RKO (cell line): ENCODE measurements at regions not wholly inside any gene's neighbourhood (a gene's known extent, or its start where the extent isn't known, plus 50 kb on each side); places are given as distances from the start of the nearest gene placed in this dataset.
"Not testable (repeated sequence)": the region's sequence is repeated elsewhere in the genome, so short reads cannot be mapped to it uniquely, and the experiment has no call there.

Experiments used
- DNase-seq: peaks from one replicate; pipeline ENCODE4 v3.0.0-alpha.2; 2016; ENCODE audit warnings: low spot score

DNA sequence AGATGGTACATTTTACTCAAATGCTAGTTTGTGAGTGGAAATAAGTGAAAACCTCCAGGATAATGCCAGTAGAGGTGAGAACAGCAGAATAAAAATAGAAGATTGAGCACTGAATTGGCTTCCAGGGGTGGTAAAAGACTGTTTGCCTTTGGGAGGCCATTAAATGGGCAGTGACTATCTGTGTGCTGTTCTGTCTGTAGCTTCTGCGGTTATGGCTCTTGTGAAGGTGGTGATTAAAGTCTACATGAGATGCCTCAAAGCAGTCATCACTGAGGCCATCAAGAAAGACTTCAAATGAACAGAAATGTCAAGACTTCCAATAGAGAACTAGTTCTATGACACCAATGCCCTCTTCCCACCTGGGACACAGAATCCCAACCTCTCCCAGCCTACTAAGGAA, 108.8 kb downstream of the EFHB start:
- no peak for DNase-seq

DNA sequence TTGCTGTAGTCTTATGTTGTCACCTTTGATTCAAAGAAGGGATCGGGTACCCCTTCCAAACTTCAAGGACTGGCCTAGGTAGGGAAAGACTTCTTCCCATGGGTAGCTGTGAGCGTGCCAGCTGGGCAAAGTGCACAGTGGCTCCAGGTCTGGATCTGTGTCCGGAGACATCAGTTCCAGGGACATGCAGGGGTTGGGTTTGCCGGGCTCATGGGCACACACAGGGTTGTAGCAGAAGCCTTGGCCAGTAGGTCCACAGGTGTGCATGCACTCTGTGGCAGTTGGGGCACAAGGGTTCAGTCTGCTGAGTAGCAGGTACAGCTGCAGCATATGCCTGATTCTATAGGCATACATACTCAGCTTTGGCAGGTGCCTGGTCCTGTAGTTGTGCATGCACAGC, 111.2 kb downstream of the EFHB start:
- no peak for DNase-seq

DNA sequence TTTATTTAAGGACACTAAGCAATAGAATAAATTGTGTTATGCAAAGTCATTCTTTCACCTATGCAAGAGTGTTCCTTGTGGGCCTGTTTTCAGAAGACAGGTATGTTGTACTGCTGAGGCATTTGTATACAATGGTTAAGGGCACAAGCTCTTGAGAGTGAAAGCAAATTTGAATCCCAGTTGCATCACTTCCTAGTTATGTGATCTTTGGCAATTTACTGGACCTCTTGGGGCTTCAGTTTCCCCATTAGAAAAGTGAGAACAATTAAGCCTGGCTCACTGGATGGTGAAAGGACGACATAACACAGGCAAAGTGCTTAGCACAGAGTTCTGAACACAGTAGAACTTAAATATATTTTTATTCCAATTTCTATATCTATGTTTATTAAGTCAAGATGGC, 117.4 kb downstream of the EFHB start:
- DNase-seq, result no peak

DNA sequence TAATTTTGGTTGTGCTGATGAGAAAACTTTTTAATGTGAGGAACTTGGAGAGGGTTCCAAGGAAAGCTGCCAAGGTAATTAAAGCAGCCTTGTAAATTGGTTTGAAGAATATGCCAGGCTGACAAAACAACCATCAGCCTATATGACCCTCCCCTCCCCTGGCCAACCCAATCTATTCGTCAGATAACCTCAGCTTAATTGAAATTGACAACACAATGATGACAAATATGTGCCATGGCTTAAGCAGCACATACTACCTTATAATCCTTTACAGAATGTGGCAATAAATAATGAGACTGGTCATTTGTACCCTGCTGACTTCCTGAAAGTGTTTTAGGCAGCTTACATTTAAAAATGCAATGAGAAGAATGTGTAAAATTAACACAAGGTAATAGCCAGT, 118.2 kb downstream of the EFHB start:
- no peak for DNase-seq

DNA sequence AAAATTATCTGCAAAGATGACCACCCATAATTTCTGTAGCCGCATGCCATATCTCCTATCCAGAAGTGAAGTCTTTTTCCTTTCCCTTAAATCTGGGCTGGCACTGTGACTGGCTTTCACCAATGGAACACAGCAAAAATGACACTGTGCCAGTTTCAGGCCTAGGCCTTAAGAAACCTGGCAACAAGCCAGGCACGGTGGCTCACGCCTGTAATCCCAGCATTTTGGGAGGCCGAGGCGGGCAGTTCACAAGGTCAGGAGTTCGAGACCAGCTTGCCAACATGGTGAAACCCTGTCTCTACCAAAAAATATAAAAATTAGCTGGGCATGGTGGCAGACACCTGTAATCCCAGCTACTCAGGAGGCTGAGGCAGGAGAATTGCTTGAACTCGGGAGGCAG, 120.3 kb downstream of the EFHB start:
- not testable (repeated sequence) for DNase-seq

DNA sequence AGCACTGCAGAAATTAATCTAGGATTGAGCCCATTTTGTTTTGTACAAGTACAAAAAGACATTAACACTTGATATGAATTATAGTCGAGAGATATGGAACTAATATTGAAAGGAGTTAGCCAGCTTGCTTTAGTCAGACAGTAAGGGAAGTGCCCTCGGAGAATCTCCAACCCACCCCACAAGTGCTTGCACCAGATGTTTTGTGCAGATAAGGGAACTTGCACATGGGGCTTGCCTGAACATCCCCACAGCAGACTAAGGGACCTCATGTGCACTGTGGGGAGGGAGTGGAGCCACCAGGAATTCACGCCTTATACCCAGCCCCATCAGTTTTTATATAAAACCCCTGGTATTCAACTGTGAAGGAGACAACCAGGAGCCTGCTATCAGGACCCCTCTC, 122.3 kb downstream of the EFHB start:
- DNase-seq, result no peak

DNA sequence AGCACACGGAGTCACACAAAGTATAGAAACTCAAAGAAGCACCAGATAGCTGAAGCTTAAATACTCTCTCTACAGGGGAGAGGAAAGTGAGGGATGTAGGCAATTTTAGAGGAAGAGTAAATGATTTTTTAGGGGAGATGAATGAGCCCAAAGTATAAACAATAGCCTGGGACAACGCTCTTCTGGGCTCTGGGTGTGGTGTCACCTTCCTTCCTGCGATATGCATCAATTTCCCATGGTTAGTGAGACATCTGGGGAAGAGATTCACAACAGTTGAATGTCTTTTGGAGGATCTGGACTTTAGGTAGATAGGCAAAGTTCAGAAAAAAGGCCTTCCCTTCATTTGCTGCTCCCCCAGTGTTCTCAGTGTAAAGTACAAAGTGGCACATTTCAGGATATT, 125.2 kb downstream of the EFHB start:
- no peak for DNase-seq

DNA sequence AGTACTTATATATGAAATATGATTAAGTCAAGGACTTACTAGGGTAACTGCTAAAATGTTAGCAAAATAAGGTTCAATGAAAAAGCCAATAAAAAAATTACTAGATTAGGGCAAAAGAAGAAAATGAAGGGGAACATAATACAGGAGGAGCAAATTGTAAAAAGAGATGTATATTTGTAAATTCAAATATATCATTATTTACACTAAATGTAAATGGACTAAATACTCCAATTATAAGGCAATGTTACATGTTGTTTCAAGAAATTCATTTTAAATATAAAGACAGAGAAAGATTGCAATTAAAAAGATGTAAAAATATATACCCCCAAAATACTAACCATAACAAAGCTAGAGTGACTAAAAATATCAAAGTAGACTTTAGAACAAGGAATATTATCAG, 134.1 kb downstream of the EFHB start:
- no peak for DNase-seq

DNA sequence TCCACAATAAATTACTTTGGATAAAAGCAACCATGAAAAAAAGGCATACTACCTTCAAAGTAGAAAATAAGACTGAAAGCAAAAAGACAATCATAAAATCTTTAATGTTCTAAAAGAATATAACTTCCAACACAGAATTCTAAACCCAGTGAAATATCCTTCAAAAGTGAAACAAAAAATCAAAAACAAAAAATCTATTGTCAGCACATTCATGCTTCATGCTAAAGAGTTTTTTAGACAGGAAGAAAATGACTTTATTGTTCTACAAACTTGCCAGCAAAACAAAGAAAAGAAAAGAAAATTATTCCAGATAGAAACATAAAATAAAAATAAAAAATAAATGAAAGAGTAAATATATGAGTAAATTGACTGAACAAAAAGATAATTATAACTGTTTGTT, 134.9 kb downstream of the EFHB start:
- DNase-seq, result no peak

DNA sequence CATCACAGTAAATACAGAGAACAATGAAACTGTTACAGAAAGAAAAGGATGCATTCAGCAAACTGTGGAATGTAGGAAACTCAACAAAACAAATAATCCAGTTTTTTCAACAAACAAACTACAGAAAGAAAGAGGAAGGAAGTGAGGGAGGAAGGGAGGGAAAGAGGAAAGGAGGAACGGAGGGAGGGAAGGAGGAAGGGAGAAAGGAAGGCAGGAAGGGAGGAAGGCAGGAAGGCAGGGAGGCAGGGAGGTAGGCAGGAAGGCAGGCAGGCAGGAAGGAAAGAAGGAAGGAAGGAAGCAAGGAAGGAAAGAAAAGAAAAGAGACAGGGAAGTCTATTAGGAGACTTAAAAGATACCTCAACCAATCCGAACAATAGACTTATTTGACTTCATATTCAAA, 135.7 kb downstream of the EFHB start:
- no peak for DNase-seq

DNA sequence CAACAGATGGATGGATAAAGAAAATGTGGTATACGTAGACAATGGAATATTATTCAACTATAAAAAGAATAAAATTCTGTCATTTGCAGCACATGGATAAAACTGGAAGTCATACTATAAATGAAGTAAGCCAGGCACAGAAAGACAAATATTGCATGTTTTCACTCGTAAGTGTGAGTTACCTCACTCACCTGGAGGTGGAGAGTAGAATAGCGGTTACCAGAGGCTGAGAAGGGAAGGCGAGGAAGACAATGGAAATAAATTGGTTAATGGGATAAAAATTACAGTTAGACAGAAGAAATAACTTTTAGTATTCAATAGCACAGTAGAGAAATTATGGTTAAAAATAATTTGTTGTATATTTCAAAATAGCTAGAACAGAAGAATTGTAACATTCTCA, 141.6 kb downstream of the EFHB start:
- DNase-seq, result no peak

DNA sequence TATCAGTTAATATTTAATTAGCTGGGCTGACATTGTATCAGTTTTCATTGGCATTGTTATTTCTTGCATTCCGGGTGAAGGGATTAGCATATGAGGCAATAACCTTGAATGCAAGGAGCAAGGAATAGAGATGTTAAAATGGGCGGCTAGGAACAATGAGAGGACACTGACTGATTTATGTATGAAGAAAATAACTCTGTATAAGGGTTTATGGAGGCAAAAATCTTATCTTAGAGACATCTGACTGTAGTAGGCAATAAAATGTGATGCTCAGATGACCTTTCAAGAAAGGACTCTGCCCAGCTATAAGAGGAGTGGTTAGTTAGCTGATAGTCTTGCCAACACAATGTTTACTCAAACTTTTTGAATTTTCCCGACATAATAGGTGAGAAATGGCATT, 158.3 kb downstream of the EFHB start:
- no peak for DNase-seq

DNA sequence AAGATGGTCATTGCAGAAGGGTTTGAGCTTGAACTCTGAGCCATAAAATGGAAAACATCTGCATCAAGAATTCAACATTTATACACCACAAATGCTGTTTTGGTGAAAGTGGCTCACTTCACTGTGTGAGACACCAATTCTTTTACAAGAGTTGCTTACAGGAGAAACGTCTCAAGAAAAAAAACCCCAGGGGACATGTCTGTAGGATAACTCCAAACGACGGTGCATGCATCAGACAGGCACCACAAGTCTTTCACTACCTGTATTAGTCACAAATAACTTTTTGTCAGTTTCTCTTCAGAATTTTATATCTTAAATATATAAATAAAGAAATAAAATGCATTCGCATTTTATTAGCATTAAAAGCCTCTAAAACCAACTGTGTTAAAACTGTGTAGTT, 164.3 kb downstream of the EFHB start:
- no peak for DNase-seq

DNA sequence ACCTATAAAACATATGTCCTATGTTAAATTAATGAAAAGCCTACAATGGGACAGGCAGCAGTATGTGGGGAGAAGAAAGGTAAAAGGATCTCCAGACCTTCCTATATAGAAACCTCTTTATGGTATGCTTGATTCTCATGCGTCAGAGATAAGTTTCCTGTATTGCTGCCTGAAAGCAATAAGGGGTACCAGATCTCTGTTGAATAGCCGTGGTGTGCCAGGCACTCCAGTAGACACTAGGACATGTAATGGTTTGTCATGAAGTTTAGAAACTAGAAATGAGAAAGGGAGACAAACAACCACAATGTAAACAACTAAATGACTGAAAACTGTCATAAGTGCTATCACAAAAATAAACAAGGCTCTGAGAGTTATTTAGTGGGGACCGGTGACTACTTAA, 168.1 kb downstream of the EFHB start:
- no peak for DNase-seq

DNA sequence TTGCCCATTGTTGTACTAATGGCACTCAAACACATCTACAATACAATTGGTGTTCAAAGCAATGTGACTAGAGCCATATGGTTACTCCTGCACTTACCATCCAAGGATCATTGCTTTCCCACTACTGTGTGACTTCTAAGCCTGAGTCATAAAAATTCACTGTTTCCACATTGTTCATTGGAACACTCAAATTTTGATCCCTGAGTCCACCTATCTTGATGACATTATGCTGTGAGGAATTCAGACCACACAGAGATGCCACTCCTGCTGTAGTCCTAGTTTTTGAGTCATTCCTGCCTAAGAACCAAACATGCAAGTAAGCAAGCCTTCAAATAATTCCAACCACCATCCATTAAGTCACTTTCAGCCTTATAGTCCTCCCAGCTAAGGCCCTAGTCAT, 176.2 kb downstream of the EFHB start:
- DNase-seq, result peak; percentile 12

DNA sequence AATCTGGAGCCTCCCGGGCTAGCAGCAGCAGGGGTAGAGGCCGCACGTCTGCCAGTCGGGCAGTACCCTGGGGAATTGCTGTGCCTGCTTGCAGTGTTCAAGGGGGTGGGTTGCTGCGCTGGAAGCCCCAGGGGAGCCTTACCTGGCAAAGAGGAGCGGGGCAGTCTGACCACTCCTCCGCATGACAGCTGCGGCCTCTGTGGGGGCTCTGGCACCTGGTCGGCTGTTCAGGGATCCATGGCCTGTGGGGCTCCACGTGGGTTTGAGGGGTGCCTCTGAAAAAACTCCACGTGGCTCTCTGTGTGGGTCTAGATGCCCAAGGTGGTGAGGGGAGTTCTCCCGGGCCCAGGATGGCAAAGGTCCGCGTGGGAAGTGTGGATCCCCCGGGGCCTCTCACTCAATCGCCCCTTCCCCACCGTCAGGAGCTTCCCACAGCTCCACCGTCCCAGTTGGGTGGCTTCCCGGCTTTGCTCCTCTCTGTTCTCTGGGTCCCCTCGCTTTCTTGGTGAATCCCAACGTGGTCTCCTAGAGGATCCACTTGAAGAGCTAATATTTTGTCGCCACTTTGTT, 184.5 kb downstream of the EFHB start:
- DNase-seq, result no peak

DNA sequence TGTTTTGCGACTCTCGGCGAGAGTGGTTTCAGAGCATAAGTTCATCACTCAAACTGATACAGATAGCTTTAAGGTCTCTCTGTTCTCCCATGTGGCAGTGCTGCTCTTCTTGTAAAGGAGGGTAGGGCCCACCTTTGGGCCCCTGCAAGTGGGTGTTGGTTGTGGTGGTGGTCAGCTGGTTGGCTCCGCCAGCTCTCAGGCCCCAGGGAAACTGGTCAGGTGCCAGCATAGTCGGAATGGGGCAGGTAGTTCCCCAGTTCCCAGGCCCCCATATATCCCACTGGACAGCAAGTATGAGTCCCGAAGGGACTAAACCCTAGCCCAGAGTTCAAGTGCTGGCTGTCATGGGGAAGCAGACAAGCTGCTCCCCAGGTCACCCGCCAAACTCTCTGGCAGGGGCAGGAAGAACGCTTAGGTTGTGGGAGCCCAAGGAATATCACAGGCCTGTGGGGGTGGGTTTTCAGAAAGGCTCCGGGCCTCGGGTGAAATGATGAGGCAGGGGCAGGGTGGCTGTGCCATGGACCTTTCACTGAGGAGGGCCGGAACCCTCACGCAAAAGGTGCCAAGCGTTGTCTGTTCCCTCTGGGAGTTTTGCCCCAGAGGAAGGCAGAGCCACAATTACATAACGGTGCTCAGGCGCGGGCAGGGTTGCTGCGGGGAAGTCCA, 185.1 kb downstream of the EFHB start:
- DNase-seq, result no peak

DNA sequence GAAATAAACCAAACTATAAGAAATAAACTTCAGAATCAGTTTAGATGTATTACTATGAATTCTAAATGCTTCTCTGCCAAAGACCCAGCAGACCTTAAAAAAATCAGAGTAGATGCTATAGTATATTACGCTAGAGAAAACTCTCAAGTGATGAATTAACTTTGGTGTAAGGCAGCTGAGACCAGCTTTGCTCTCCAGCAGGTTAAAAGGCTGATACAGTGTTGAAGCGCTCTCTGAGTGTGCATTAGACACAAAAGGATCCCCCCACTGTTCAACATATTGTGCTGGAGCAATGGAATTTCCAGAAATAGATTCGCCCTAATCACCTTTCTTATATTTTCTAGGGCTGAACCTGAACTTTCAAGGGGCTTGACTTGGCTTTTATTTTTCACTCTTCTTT, 190.0 kb downstream of the EFHB start:
- no peak for DNase-seq

DNA sequence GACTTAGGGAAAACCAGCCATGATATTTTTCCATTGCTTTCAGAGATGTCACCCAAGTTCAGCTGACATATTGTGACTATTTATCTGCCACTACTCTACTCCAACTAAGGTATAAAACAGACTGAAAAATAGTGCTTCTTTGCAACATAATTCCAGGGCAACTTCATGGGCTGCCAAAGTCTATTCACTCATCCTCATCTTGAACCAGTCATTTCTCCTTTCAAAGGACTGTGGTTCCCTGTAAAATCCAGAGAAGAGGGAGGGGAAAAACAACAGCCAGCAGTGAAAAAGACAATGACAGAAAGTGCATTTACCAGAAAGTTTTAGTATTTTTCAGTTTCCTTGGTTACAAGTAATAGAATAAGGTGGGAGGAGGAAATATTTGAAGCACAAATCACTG, 191.1 kb downstream of the EFHB start:
- no peak for DNase-seq

DNA sequence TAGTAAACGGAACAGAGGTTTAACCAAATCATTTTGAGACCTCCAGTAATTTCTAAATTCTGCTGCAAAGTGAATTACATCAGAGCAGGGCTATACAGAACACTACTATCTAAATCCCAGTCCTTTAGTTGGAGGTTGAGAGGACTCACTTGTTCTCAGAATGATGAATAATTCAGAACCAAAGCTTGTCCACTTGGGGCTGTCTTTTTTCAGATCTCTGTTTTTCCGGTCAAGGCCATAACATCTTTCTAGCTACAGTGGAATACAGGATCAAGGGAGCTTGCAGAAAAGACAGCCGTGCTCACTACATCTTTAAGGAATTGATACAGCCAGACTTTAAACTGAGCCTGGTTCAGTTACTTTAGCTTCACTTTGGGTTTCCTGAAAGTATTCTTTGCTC, 194.5 kb downstream of the EFHB start:
- DNase-seq, result no peak

DNA sequence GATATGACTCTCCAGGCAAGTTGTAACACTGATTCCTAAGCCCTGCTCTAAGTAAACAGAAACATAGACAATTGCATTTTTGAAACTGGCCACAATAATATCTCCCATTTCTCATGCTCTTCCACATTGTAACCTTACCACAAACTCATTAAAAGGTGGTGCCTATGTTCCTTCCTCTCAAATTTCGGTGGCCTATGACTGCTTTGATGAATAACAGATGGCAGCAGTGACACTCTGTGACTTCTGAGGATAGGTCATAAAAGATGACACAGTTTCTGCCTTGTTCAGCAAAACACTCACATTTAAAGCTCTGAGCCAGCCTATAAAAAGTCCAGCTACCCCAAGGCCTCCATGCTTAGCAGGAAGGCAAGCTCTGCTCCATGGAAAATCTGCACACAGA, 195.2 kb downstream of the EFHB start:
- DNase-seq, result no peak

DNA sequence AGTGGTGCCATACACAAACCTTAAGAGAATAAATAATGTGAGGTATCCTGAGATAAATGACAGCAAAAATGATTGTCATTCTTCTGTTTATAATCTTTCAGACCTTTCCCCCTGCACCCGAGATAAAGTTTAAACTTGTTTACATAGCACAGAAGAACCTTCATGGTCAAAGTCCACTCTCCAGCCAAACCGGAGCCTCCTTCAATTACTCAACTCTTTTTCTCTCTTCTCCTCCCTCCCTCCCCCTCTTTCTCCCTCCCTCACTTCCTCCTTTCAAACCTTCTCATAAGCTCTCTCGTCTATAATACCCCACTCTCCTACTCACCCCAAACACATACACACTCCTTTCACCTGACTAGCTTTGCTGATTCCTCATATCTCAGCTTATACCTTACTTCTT, 198.9 kb downstream of the EFHB start:
- no peak for DNase-seq

DNA sequence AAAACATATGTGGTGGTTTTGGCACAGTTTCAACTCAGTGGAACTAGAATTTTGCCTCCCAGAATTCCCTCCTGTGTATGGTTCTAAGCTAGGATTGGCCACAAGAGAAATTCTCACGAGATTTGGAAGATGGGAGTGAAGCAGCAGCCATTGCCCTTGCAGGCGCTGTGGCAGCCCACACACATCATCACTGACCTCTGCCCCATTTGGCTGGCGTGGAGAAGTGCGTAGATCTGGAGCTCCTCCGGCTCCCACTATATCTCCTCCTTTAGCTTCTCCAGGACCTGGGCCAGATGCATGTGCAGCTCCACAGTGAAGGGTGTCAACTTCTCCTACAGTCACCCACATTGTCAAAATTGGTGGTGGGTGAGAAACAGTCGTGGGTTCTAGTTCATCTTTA, 199.6 kb downstream of the EFHB start:
- DNase-seq, result no peak

DNA sequence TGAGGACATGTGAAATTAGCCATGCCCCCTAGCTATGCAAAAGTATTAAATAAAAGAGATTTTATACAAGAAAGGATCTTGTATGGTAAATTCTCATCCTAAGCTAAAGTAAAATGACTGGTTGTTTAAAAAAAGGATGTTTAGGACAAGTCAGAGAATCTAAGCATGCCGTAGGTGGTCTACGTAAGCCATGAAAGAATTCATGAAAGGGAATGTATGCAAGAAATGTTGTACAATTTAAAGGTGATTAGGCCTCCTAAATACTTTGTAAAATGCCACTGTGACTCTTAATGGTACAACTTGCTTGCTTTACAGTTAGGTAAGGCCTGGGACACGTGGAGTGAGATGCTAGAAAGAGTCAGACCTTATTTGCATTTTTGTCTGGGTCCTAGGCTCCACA, 209.0 kb downstream of the EFHB start:
- no peak for DNase-seq

DNA sequence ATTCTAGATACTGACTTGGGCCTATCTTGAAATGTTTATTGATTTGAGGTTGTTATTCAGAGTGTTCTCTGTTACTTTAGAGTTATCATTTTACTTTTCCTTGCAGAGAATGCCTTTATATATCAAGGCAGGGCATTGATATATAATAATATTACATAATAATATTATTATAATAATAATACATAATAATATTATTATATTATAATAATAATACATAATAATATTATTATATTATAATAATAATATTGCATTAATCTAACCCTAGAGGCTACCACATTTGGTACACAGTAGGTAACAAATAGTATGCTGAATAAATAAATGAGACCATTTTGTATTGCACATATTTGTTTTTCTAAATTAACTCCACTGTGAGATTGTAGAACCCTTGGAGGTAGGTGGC, 216.3 kb downstream of the EFHB start:
- no peak for DNase-seq
